K562 (cell line): ENCODE measurements at regions not wholly inside any gene's neighbourhood (a gene's known extent, or its start where the extent isn't known, plus 50 kb on each side); places are given as distances from the start of the nearest gene placed in this dataset.

Experiments
- ATAC-seq: fragments of 200-7000 bp; cut with Tn5 transposase; 3 replicates; pipeline ENCODE4 v1.9.1; 2020; ENCODE audit warnings: moderate library complexity
- BruUV-seq: library from RNA; stranded (reverse); fragments of 400-500 nt; replicated peaks from 2 replicates; lab custom pipeline; 2021; lab: Mats Ljungman, UMichigan
- CTCF ChIA-PET: fragments of 300-600 bp; formaldehyde crosslinking; extraction: SDS; loops from one replicate; lab custom pipeline; 2021; ENCODE audit warnings: low intra/inter-chr PET ratio; lab: Yijun Ruan, JAX
- POLR2A ChIA-PET: fragments of 300-600, 350-650 bp; sonication (Branson Sonifier 250); formaldehyde crosslinking; extraction: SDS; loops from one replicate; lab custom pipeline; 2021; ENCODE audit warnings: antibody characterized with exemption, inconsistent platforms; lab: Yijun Ruan, JAX
- DNase-seq, 4 experiments: peaks; one replicate each; pipeline versions ENCODE4 v3.0.0 to v3.0.0-alpha.2; 2011 to 2018; ENCODE audit warnings: low spot score in 3 of 4, mixed read lengths in 3 of 4; ENCODE audit errors: extremely low read depth in 1 of 4
- FAIRE-seq: peaks from 2 replicates; lab custom pipeline; 2011; peaks lifted over from hg19 to GRCh38; lab: Jason Lieb, UNC
- H2AFZ ChIP-seq: 2 replicates; pipeline ENCODE4 v1.6.0; 2011; ENCODE audit warnings: low read depth, low read length, control low read depth, inconsistent platforms
- H3K27ac ChIP-seq: fragments of 200-600 bp; 3 replicates; pipeline ENCODE4 v1.8.0; 2011; ENCODE audit warnings: low read depth, mild to moderate bottlenecking, control low read depth, inconsistent platforms, low read length, moderate library complexity, mixed read lengths; ENCODE audit errors: extremely low read depth
- H3K27me3 ChIP-seq, 2 experiments: fragments of 300-600 bp in 1 of 2; 2 replicates in 1 of 2; 3 replicates in 1 of 2; pipeline versions ENCODE4 v1.6.0 to v1.8.0; 2011; ENCODE audit warnings: inconsistent platforms in 2 of 2, low read length in 2 of 2, mild to moderate bottlenecking in 1 of 2, mixed read lengths in 1 of 2, moderate library complexity in 1 of 2; ENCODE audit not compliant: control insufficient read depth in 2 of 2, insufficient read depth in 2 of 2
- H3K36me3 ChIP-seq: fragments of 300-600 bp; 3 replicates; pipeline ENCODE4 v1.8.0; 2011; ENCODE audit warnings: mild to moderate bottlenecking, low read length, inconsistent platforms; ENCODE audit not compliant: control insufficient read depth, insufficient read depth
- H3K4me1 ChIP-seq, 2 experiments: fragments of 200-600 bp in 1 of 2; replicated peaks in 1 of 2; 2 replicates in 1 of 2; 3 replicates in 1 of 2; pipeline versions ENCODE4 v1.5.1 to v1.8.0; 2011; ENCODE audit warnings: inconsistent platforms in 2 of 2, low read length in 2 of 2, mild to moderate bottlenecking in 1 of 2, mixed read lengths in 1 of 2, moderate library complexity in 1 of 2; ENCODE audit not compliant: control insufficient read depth in 2 of 2, insufficient read depth in 2 of 2
- H3K4me2 ChIP-seq: 2 replicates; pipeline ENCODE4 v1.6.1; 2011; ENCODE audit warnings: low read length, control low read depth, inconsistent platforms, mixed read lengths; ENCODE audit not compliant: insufficient read depth
- H3K4me3 ChIP-seq: fragments of 200-600 bp; sonication (generic), shearing (Covaris generic); 2 replicates; pipeline ENCODE4 v1.5.1; 2016; ENCODE audit warnings: control low read depth, inconsistent platforms
- H3K79me2 ChIP-seq: fragments of 200-600 bp; 3 replicates; pipeline ENCODE4 v1.8.0; 2011; ENCODE audit warnings: low read length, inconsistent platforms; ENCODE audit not compliant: control insufficient read depth, insufficient read depth
- H3K9ac ChIP-seq, 2 experiments: 2 replicates each; pipeline versions ENCODE4 v1.6.0 to v1.6.1; 2011; ENCODE audit warnings: low read depth in 2 of 2, low read length in 2 of 2, control low read depth in 1 of 2, inconsistent platforms in 1 of 2, mild to moderate bottlenecking in 1 of 2, mixed read lengths in 1 of 2; ENCODE audit not compliant: insufficient read depth in 1 of 2
- H3K9me1 ChIP-seq: one replicate; pipeline ENCODE4 v1.6.0; 2011; ENCODE audit warnings: inconsistent platforms, mild to moderate bottlenecking, low read length, moderate library complexity; ENCODE audit not compliant: control insufficient read depth, insufficient read depth
- H3K9me3 ChIP-seq: replicated peaks from 2 replicates; pipeline ENCODE4 v1.5.1; 2011; ENCODE audit warnings: low read depth, low read length, inconsistent platforms; ENCODE audit not compliant: control insufficient read depth, insufficient read depth
- H4K20me1 ChIP-seq: replicated peaks from 2 replicates; pipeline ENCODE4 v1.6.1; 2011; ENCODE audit warnings: low read length, inconsistent platforms, mixed read lengths; ENCODE audit not compliant: control insufficient read depth, insufficient read depth
- E2F5 ChIP-seq: sonication (generic); formaldehyde crosslinking; IDR thresholded peaks from 2 replicates; pipeline ENCODE4 v1.8.0; 2022; ENCODE audit warnings: mild to moderate bottlenecking, missing genetic modification reagents
- JUNB ChIP-seq: fragments of 450-650 bp; formaldehyde crosslinking; conservative IDR thresholded peaks from 2 replicates; pipeline ENCODE4 v1.4.0; 2020; ENCODE audit warnings: mild to moderate bottlenecking
- SAP30 ChIP-seq: fragments of 200-600 bp; sonication (generic); IDR thresholded peaks from 2 replicates; pipeline ENCODE4 v1.6.1; 2012; ENCODE audit warnings: borderline replicate concordance, low read depth, mild to moderate bottlenecking, moderate library complexity, low read length, control low read depth, inconsistent platforms; ENCODE audit not compliant: insufficient read depth, poor library complexity, severe bottlenecking
- WHSC1 ChIP-seq: IDR thresholded peaks from one replicate; pipeline ENCODE4 v1.6.1; 2012; ENCODE audit warnings: low read length, control low read depth, inconsistent platforms
- WGBS: fragments of 100-300 bp; shearing (Covaris generic); methylation state at CpG from one replicate; pipeline ENCODE4 v1.1.6; 2016; ENCODE audit warnings: low coverage, mixed read lengths; ENCODE audit not compliant: insufficient coverage; ENCODE audit errors: missing lambda C conversion rate; 5-methylcytosine and 5-hydroxymethylcytosine counted together
- in situ Hi-C: fragments of 300-500 bp; cut with MboI; formaldehyde crosslinking; loops from 4 replicates; pipeline ENCODE4 v1.15.0; 2018; ENCODE audit warnings: inconsistent platforms, mixed read lengths
- intact Hi-C: fragments of 100-400 bp; cut with micrococcal nuclease; formaldehyde crosslinking; loops from 2 replicates; pipeline ENCODE4 v1.14.2; 2022

GRCh38 chr13:72198042-72198441, 331.0 kb upstream of the DACH1 start:
- DNase-seq (no peak), FAIRE-seq (no peak), ATAC-seq (no peak)
- in situ Hi-C loops: no loop called here
- Histone ChIP-seq H3K27ac (no peak overlapping the region), H3K79me2 (no peaks in the 10 kb centered on the region), H3K27me3 (no peaks in the 10 kb centered on the region), H3K36me3 (no peaks in the 10 kb centered on the region), H3K4me2 (no peak overlapping the region), H3K4me3 (no peak overlapping the region), H3K4me1 (no peaks in the 10 kb centered on the region), H3K9me1 (no peaks in the 10 kb centered on the region), H3K9me3 (no peaks in the 10 kb centered on the region), H2AFZ (no peak overlapping the region), H3K9ac (no peak overlapping the region), H4K20me1 (no peaks in the 10 kb centered on the region)
- WGBS: 0% methylated on average over 3 of the region's 3 CpGs
- intact Hi-C loops: no loop called here
- no TSS peak for BruUV-seq
- ChIA-PET POLR2A (no interaction called here), CTCF (no interaction called here)
- no peak for TF ChIP-seq WHSC1
- TF ChIP-seq JUNB (CRISPR knock-in tag): no peak

- Histone ChIP-seq H3K79me2 (no peaks in the 10 kb centered on the region), H3K4me3 (no peak overlapping the region), H3K9me3 (no peaks in the 10 kb centered on the region), H3K4me1 (no peaks in the 10 kb centered on the region), H2AFZ (no peak overlapping the region), H3K27ac (no peak overlapping the region), H4K20me1 (no peaks in the 10 kb centered on the region), H3K36me3 (no peaks in the 10 kb centered on the region), H3K4me2 (no peak overlapping the region), H3K27me3 (no peaks in the 10 kb centered on the region), H3K9ac (no peak overlapping the region), H3K9me1 (no peaks in the 10 kb centered on the region)
- FAIRE-seq (no peak), ATAC-seq (no peak), DNase-seq (no peak)
- no TSS peak for BruUV-seq
- in situ Hi-C loops: no loop called here
- 0% methylated on average over 3 of the region's 3 CpGs for WGBS
- no peak for TF ChIP-seq E2F5 (CRISPR knock-in tag)
- TF ChIP-seq SAP30: no peak
- POLR2A ChIA-PET: no interaction called here
- intact Hi-C loops: no loop called here
- CTCF ChIA-PET: no interaction called here
Observed at GRCh38 chr13:72195044-72195704, 328.2 kb upstream of the DACH1 start.
